LHCN-M2 (cell line): ENCODE measurements at regions not wholly inside any gene's neighbourhood (a gene's known extent, or its start where the extent isn't known, plus 50 kb on each side); places are given as distances from the start of the nearest gene placed in this dataset.

Source experiments
- DNase-seq: peaks from one replicate; pipeline ENCODE4 v3.0.0-alpha.2; 2012; ENCODE audit warnings: low read depth

DNA sequence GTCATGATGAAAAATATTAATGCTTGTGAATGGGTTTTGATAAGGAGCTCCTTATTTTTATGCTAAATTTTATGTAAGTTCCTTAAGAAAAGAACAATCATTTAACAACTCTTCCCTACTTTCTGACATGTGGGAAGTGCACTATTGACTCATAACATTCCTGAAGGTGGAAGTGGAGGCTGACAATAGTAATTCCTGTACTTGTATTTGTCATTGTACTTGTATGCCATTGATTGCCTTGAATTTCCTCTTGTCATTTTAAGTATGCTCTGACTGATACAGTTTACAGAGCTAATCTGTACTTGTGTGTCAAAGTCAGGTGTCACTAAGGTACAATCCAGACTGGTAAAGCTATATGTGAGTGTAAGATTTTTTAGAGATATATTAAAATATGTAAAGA, 440.0 kb downstream of the SLC16A7 start:
- peak; percentile 32 for DNase-seq

DNA sequence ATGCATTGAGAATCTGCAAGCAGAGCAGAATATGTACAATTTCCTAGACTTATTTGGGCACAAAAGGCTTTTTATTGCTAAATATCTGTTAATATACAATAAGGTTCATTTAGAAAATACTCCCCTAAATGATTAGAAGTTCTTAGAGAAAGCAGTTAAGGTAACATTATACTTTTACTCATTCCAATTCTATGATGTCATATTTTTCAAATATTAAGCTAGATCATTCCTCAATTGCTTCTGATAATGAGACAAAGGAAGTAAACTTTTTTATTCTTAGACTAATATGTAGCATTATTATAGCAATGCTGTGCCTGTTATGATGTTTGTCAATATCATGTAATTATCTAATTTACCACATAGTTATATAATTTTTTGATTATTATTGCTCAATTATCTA, 447.0 kb downstream of the SLC16A7 start:
- DNase-seq = no peak

DNA sequence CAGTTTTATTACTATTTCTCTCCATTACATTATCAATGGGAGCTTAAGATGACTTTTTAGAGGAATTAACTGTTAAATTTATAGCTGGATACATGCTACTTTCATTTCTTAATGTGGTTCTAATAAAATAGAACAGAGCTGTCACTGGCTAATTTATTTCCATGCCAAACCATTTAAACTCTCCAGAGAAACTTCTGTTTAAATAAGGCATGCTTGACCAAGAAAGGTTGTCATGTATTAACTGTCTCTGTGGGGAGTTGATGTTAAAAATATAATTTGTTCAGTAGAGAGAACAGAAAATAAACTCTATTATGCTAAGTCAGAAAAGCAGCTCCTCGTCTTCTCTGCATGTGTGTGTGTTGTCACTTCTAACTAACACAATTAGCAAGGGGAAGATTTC, 447.4 kb downstream of the SLC16A7 start:
- no peak for DNase-seq

DNA sequence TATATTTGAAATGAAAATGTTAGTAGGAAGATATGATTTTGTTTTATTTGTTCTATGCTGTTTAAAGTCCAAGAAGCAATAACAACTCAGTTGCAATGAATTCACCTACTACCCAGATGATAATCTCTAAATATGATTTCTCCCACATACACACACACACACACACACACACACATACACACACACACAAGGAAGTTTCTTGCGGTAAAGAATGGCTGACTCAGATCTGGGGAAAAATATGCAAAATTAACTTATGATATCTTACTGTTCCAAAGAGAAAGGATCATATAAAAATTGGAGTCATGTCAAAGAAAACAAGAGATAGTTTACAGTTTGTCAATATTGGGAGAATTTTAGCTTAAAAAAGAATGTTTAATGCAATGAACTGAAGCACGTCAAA, 456.7 kb downstream of the SLC16A7 start:
- peak; percentile 58 for DNase-seq

DNA sequence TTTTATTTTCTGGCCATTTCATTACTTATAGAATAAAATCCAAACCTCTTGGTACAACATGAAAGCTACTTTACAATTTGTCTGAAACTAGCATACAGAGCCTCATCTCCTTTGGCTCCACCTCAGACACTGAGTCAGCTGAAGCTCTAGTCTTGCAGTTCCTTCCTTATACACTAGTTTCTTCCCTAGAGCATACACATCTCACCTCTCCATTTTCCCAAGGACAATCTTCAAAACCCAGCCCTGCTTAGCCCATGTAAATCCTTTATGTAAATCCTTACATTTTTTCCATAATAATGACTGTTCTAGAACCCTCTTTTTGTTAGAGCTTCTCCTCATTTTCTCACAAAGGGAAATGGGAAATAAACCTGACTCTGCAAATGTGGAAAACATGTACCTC, 463.4 kb downstream of the SLC16A7 start:
- DNase-seq = no peak

DNA sequence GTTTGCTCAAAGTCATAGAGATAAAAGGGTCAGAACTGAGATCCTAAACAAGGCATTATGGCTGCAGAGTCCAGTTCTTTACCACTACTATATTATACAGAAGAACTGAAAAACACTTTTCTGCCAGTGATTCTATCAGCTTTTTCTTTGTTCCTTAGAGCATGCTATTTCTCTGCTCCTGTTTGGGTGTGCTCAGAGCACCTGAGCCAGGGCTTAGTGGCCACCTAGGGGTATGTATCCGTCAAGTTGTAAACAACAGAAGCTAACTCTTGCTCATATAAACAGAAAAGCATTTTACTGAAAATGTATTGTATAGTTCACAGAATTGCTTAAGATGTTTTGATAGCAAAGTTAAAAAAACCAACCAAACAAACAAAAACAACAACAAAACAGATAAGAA, 470.8 kb downstream of the SLC16A7 start:
- no peak for DNase-seq

DNA sequence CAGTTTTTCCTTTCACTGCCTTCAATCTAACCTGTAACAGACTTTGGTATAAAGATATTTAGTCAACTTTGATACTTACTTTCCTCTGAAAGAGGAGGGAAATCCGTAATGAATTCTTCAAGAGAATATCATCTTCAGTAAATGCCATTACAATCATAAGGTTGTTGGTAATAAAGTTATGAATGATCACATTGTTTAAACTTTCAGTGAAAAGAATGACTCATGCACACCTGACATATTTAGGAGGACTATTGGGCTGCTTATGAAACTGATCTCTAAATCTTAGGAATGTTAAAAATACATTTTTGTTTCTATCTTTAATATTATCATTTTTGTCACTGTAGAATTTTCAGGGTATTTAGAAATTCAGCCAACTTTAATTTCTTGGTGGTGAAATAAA, 474.7 kb downstream of the SLC16A7 start:
- no peak for DNase-seq

DNA sequence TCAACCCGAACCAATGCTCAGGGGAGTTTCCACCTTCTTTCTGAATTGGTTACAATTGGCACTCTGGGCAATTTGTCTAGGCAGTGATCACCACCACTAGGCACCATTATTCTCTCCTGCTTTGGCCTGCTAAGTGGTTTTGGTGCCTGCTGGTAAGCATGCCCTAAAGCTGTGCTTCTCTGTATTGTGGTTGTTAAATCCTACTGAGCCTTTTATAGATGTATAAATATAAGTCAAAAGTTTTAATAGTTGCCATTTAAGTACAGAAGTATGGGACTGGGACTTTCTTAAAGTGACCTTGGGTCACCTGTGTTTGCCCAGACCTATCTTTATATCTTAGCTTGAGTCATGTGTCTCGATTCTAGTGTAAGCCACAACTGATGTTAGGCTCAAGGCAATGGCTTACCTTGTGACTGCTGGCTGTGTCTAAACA, 475.9 kb downstream of the SLC16A7 start:
- DNase-seq = no peak

DNA sequence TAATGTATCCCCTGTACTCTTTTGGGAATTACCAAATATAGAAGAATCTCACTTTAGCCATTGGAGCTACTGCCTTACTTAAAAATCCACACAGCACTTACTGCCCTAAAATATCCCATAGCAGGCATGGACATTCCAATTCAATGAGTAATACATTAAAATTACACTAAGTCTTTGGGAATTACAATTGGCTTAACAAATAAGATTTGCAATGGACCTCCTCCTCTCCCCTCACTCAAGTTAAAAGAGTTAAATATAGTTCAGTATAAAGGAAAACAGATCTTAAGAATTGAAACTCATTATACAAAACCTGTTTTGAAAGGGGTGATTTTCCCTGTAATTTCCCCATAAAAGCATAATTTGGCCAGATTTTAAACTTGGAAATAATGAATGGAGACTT, 477.1 kb downstream of the SLC16A7 start:
- DNase-seq = peak; percentile 61

DNA sequence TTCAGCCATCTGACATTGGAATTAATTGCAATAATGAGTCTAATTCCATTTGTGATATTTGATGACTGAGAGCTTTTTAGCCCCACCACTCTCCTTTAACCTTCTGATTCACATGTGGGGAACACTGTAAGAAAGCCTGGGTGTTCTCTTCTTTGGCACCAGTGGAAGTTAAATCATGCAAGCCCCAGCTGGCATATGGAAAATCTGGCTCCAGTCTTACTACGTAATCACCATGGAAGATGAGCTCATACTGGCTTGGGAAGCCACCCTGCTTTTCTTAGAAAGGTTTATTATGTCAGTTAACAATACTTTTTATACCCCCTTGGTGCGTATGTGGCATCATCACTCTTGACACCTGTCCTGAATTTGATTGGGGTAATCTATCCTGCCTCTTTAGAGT, 479.3 kb downstream of the SLC16A7 start:
- DNase-seq = peak; percentile 26

DNA sequence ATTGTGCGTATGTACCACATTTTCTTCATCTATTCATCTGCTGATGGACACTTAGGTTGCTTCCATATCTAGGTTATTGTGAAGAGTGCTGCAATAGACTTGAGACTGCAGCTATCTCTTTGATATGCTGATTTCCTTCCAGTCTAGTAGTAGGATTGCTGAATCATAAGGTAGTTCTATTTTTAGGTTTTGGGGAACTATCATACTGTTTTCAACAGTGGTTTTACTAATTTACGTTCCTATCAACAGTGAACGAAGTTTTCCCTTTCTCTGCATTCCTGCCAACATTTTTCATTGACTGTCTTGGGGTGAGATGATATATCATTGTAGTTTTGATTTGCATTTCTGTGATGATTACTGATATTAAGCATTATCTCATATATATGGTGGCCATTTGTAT, 482.2 kb downstream of the SLC16A7 start:
- no peak for DNase-seq

DNA sequence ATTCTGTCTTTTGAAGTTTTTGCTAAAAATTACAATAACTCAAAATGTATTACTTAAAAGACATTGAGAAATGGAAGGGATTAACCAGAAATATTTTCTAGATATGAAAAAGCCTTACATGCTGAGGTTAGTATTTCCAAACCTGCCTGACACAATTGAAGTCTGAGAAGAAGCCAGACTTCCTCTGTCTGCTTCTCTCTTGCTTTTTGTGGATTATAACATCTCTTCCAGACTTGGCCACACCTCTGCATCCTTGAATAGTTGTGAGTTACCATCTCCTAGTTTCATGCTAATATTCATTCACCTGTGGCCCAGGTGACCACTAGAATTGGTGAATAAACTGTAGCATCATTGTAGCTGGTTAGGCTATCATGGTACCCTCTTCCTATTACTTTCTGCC, 497.6 kb downstream of the SLC16A7 start:
- no peak for DNase-seq

DNA sequence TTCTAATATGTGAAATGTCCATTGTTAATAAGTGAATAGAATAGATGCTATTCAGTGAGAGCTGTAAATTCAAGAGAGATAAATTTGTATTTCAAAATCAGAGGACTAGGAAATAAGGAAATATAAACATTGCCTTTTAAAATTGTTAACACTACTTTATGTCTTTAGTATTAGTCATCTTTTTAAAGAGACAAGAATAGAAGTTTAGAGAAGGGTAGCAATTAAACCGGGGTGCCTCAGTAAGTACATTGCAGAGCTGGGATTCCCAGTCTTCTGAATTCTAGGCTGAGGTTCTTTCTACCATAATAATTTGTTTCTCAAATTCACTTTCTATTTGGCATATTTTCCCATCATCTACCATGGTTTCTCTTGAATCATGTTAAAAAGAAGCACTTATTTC, 498.6 kb downstream of the SLC16A7 start:
- no peak for DNase-seq

DNA sequence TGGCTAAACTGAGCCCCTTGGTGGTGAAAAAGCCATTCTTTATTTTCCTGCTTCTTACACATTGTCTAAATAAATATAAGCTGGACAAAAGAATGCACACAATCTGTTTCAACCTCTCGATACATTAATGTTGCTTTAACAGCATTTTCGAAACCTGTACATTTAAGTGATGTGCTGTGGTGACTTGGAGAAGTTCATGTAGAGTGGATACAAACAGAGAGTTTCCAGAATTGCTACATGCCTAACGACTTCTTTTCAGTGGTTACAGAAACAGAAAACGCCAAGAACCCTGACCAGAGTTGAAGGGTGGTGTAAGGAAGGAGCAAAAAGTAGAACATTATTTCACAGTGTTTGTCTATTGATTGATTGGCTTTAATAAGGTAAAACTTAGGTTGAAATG, 500.9 kb downstream of the SLC16A7 start:
- DNase-seq = no peak

DNA sequence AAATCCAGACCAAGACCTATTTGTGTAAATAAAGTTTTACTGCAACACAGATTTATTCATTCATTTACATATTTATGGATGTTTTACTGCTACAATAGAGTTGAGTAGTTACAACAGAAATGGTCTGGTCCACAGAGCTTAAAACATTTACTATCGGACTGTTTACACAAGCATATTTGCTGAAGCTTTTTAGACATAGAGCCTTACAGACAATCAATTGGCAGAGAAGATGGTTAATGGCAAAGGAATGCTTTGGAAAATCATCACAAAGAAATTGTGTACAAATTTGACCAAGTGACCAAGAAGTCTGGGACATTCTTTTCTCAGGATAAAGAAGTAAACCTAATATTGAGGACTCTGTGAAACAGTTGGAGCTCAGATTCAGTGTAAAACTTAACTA, 504.3 kb downstream of the SLC16A7 start:
- peak; percentile 20 for DNase-seq

DNA sequence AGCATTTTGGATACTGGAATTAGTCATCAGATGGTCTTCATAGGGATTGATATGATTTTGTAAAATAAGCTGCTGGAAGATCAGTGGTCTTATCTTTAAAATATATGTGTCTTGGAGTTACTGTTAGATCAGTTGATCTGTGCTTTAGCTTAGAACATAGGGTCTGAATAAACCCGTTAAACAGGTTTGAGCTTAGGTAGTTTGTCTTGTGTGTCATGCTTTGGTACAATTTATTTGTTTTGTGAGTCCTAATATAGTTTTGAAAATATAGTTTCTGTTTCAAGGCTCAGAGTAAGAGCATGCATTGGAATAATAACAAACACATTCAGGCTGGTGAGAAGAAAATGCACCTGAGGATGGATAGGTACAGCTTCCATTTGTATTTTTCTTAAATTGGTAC, 505.0 kb downstream of the SLC16A7 start:
- no peak for DNase-seq

DNA sequence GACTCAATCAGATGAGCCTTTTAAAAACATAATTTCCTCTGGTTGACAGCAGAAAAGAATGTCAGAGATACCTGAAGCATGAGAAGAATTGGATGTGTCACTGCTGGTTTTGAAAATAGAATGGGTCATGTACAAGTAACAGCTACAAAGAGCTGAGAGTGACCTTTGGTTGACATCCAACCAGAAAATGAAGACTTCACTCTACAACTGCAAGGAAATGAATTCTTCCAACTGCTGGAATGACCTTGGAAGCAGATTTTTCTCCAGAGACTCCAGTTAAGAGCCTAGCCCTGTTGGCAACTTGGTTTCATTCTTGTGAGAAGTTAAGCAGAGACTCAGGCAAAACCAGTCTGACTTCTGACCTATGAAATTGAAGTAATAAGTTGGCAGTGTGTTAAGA, 505.9 kb downstream of the SLC16A7 start:
- DNase-seq = peak; percentile 64

DNA sequence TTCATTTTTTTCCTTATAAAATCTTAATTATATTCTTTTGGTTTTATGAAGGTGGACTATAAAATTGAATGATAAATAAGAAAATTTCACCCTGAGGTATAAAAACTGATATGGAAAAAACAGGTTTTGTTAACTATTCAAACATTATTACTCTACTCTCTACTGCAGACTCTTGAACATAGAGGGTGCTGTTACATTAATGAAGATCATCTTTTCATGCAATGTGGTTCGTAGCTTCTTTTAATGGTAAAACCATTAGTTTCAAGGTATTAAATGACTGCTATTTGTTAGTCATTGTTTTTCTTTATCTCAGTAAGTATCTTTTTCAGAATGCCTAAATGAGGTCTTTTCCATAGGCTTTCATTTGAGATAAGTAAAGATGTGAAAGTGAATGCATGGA, 510.4 kb downstream of the SLC16A7 start:
- DNase-seq = peak; percentile 45

DNA sequence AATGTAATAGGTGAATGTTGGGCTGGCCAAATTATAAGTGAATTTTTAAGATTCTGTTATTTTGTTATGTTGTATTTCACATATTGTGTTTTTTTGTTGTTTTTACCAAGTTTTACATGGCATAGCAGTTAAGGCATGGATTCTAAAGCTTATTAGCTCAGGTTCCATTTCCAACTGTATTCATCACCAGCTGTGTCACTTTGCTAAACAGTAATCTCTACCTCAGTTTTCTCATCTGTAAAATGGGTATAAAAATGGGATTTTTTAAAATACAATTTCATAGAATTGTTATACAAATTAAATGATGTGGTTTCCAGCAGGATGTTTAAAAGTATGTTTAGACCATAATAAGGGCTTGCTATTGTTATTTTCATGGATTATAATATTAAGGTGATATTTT, 512.2 kb downstream of the SLC16A7 start:
- DNase-seq = no peak

DNA sequence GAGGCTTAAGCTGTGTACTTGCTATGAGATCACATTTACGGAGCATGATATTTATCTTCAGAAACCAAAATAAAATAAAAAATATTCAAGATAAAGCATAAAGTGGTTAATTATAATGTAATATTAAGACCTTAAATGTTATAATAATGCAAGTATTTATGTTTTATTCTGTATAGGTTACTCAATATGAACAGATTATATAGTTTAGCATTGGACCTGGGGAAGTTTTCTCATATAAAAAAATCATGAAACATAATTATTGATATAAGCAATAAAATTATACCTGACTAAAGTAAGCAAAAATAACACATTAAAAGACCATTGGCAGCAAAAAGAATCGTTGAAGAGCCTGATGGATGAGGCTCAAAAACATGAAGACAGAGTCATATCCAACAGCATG, 516.2 kb downstream of the SLC16A7 start:
- DNase-seq = no peak

DNA sequence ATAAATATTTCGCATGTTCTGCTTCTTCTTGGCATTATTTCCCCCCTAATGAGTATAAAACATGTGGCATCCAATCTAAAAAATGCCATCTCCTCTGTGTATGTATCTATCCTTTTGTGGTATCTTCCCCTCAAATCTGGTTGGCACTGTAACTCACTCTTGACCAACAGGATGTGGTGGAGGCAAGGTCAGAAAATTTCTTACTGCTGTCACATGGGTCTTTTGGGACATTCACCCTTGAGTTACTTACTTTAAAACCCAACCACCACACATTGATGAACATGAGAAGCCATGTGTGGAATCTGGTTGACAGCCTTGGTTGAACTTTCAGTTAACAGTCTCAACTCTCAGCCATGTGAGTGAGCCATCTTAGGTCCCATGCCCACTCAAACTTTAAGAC, 516.9 kb downstream of the SLC16A7 start:
- peak; percentile 30 for DNase-seq

DNA sequence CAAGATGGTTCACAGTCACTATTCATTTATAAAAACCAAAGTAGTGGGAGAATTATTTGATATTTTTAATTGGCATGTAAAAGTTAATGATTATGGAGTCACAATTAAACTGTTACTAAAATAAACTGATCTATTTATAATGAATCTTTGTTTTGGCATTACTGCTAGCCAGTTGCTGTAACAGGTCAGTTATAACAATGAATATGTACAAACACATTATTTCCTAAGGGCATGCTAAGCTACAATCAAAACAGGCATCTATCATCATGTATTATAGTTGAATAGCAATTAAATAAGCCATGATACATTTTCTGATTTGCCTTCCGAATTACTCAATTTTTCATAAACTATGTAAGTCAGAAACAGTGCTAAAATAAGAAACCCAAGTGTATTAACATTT, 518.3 kb downstream of the SLC16A7 start:
- no peak for DNase-seq

DNA sequence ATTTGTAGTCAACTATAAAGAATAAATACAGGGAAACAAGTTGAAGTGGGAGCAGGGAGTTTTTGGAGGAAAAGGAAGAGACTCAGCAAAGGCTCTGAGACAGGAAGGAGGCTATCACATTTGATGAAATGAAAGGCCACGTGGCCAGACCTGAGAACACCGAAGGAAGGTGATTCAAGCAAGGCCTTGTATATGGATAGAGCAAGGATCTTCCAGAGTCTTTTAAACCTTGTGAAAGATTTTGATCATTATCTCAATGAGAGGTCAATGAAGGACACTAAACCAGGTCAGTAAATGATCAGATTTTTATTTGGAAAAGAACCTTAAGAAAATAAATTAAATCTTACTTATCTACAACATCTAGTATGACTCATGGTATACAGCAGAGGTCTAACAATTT, 523.5 kb downstream of the SLC16A7 start:
- DNase-seq = no peak

DNA sequence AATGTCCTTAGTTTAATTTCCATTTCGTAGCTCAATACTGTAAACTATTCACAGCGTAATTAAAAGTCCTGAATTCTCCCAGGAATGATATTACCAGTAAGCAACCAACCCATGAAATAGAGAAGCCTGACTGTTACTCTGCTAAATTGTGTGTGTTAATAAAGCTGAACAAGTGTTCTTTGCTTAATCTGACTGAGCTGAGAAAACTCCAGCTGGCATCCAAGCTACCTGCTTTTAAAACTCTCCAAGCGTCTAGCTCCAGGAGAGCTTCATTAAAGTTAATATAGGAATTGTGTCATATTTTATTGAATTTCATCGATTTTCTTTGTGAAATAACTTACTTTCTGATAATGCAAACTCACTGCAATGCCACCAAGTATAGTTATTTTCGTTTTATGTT, 524.4 kb downstream of the SLC16A7 start:
- DNase-seq = no peak

DNA sequence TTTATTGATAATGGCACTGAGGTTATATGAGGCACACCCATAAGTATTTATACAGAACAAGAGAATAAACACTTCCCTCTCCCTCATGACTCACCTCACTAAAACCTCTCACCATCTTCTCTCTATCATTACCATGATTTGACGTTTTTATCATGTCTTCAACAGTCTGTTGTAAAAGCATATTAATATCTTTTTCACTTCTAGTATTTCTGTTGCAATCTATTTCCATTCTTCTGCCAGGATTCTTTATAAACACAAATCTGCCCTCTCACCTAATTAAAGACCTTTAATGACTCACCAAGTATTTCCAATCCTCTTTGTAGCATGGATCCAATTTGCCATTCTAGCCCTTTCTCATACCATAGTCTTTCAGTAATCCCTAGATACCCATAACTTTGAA, 527.7 kb downstream of the SLC16A7 start:
- DNase-seq = no peak
